Activated T-cell treated with anti-CD3 and anti-CD28 coated beads for 48 hours (primary cell): ENCODE measurements at regions not wholly inside any gene's neighbourhood (a gene's known extent, or its start where the extent isn't known, plus 50 kb on each side); places are given as distances from the start of the nearest gene placed in this dataset.
"Not testable (repeated sequence)": the region's sequence is repeated elsewhere in the genome, so short reads cannot be mapped to it uniquely, and the experiment has no call there.

ENCODE experiments used
- DNase-seq: peaks from one replicate; pipeline ENCODE4 v3.0.0-alpha.2; 2020; ENCODE audit warnings: low read depth

GRCh38 chr5:86977808-86978207 lies 289.9 kb upstream of the RASA1 start:
- DNase-seq, result no peak

- no peak for DNase-seq
Measured at GRCh38 chr5:86979811-86980411, 287.8 kb upstream of the RASA1 start.

- DNase-seq, result no peak
Measured at GRCh38 chr5:86981898-86982297, 285.8 kb upstream of the RASA1 start.

- DNase-seq, result no peak
Measured at GRCh38 chr5:86983208-86983607, 284.5 kb upstream of the RASA1 start.

- DNase-seq, result no peak
Measured at GRCh38 chr5:86986837-86987236, 280.8 kb upstream of the RASA1 start.

- no peak for DNase-seq
Measured at GRCh38 chr5:86997516-86997915, 270.2 kb upstream of the RASA1 start.

GRCh38 chr5:86999951-87000350 lies 267.7 kb upstream of the RASA1 start:
- DNase-seq, result no peak

- no peak for DNase-seq
Measured at GRCh38 chr5:87002485-87002884, 265.2 kb upstream of the RASA1 start.

GRCh38 chr5:87004101-87004500 lies 263.6 kb upstream of the RASA1 start:
- DNase-seq, result no peak

GRCh38 chr5:87007737-87008136 lies 259.9 kb upstream of the RASA1 start:
- no peak for DNase-seq

- DNase-seq, result no peak
Measured at GRCh38 chr5:87008751-87009560, 258.7 kb upstream of the RASA1 start.

- no peak for DNase-seq
Measured at GRCh38 chr5:87010736-87011135, 256.9 kb upstream of the RASA1 start.

- no peak for DNase-seq
Measured at GRCh38 chr5:87015901-87016300, 251.8 kb upstream of the RASA1 start.

- no peak for DNase-seq
Measured at GRCh38 chr5:87020099-87020934, 247.4 kb upstream of the RASA1 start.

GRCh38 chr5:87022415-87022814 lies 245.3 kb upstream of the RASA1 start:
- DNase-seq, result no peak

GRCh38 chr5:87027570-87027969 lies 240.1 kb upstream of the RASA1 start:
- no peak for DNase-seq

- no peak for DNase-seq
Measured at GRCh38 chr5:87029951-87030350, 237.7 kb upstream of the RASA1 start.

- no peak for DNase-seq
Measured at GRCh38 chr5:87030699-87031098, 237.0 kb upstream of the RASA1 start.

- no peak for DNase-seq
Measured at GRCh38 chr5:87034557-87034956, 233.1 kb upstream of the RASA1 start.

GRCh38 chr5:87042554-87042953 lies 225.1 kb upstream of the RASA1 start:
- no peak for DNase-seq

- no peak for DNase-seq
Measured at GRCh38 chr5:87048156-87048555, 219.5 kb upstream of the RASA1 start.

- DNase-seq, result not testable (repeated sequence)
Measured at GRCh38 chr5:87049012-87049411, 218.7 kb upstream of the RASA1 start.
